MV-4-11 (cell line): ENCODE measurements at regions not wholly inside any gene's neighbourhood (a gene's known extent, or its start where the extent isn't known, plus 50 kb on each side); places are given as distances from the start of the nearest gene placed in this dataset.
"Not testable (repeated sequence)": the region's sequence is repeated elsewhere in the genome, so short reads cannot be mapped to it uniquely, and the experiment has no call there.

ENCODE experiments used
- DNase-seq: peaks from one replicate; lab custom pipeline; 2025; lab: John Stamatoyannopoulos, UW

DNA sequence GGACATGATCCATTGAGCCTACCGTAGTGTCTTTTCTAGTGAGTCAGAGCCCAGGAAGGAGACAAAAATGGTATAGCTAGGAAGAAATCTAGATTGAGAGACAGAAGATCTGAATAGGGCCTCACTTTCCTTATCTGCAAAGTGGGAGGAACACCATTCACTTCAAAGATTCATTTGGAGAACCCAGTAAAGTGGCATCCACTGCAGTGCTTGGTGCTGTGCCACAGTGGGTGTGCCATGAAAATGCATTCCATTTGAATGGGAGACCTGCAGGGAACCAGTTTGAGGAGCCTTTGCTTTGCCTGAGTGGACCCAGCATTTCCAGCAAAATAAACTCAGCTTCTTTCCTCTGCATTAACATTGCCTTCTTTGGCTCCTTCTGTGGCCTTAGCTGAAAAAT, 470.5 kb upstream of the CADM1 start:
- no peak for DNase-seq

- DNase-seq = not testable (repeated sequence)
Measured at GRCh38 chr11:115967203-115967602, 463.0 kb upstream of the CADM1 start.

- DNase-seq = no peak
Measured at GRCh38 chr11:115965767-115966504, 461.7 kb upstream of the CADM1 start.

DNA sequence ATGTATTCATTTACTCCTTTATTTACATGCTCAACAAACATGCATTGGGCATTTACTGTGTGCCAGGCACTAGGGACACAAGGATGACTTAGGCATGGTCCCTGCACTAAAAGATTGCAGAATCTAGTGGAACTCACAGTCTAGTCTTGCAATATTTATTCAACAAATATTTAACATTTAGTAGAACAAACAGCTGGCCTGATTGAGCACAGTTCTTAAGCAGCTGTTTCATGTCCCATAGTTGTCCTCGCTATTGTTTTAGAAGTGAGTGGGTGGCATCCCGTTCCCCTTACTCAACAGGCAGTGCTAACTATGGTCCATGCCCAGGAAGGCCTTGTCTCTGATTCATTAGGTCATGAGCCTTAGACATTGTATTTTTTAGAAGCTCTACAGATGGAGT, 459.9 kb upstream of the CADM1 start:
- DNase-seq = no peak

DNA sequence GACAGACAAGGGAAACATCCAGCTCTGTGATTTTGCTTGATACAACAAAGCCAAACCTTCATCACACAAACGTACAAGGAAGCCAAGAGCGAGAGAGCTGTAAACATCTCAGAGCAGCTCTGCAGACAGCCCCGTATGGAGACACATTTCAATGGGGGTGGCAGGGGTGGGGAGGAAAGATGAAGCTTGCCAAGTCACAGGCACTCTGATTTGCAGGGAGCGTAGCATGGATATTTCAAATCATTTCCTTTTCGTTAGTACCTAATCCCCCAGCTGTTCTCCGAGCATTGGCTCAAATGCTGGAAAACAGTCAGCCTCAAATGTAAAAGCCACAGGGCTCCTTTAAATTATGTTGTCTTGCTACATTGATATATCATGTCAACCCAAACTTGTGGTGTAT, 458.9 kb upstream of the CADM1 start:
- no peak for DNase-seq

GRCh38 chr11:115961159-115962003, 457.2 kb upstream of the CADM1 start:
- DNase-seq = no peak

- DNase-seq = no peak
Measured at GRCh38 chr11:115959081-115959486, 454.9 kb upstream of the CADM1 start.

DNA sequence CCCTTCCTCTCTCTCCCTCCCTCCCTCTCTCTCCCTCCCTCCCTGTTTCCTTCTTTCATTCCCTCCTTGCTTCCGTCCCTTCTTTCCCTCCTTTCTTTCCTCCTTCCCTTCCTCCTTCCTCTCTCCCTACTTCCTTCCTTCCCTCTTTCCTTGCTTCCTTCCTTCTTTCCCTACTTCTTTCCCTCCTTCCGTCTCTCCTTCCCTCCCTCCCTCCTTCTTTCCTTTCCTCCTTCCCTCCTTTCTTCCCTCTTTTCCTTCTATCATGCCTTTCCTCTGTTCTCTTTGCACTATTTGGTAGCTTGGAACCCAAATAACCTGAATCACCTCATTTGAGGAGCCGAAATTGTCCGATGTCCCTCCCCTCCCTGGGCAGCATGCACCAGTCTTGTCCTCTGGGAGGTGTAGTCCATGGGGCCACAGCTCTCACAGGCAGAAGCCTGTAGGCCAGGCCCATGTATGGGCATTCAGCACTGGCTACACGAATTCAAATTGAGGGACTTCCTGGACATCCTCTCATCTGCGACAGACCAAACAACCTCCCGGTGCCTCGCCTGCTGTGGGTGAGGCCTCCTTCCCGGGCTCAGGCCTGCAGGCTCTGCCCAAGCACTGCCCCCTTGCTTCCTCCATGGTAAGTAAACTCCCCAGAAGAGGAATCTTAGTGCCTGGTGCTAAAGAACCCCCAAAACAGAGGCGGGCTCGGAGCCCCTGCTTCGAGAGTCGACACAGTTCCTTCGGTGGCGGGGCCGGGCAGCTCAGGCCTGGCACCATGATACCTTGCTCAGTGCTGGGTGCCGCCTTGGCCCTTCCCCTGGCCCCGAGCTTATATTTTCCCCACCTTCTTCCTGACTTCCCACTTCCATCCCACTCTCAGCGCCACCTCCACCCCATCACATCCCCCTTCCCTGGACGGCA, 454.1 kb upstream of the CADM1 start:
- no peak for DNase-seq

GRCh38 chr11:115955803-115956202, 451.6 kb upstream of the CADM1 start:
- no peak for DNase-seq

DNA sequence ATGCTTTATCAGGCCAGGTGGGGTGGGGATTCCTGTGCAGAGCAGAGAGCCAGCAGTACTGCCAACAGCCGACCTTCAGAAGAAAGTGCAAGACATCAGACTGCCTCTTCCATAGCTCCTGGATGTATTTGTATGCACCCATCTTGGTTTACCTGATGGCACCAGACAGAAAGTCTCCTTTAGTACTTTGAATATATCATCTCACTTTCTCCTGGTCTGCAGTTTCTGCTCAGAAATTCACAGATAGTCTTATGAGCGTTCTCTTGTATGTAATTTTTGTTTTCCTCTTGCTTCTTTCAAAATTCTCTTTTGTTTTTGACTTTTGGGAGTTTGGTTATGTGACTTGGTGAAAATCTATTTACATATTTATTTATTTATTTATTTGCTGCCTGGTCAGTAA, 446.4 kb upstream of the CADM1 start:
- DNase-seq = no peak

DNA sequence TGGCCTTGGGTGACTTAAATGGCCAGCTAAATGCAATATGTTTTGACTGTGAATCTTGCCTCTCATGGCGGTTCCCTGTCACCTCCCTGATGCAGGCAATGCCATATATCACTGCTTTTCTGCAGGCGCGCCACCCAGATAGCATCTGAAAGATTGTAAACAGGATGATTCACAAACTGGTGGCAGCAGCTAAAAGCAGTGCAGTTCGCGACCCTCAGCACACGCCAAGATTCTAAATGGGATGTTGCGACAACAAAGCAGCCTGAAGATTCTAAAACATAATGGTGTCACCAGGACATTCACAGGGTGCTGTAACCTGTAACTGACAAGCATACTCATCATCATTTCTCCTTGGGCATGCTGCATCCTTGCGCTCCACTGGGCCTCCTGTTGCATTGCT, 440.4 kb upstream of the CADM1 start:
- DNase-seq = peak; percentile 22

DNA sequence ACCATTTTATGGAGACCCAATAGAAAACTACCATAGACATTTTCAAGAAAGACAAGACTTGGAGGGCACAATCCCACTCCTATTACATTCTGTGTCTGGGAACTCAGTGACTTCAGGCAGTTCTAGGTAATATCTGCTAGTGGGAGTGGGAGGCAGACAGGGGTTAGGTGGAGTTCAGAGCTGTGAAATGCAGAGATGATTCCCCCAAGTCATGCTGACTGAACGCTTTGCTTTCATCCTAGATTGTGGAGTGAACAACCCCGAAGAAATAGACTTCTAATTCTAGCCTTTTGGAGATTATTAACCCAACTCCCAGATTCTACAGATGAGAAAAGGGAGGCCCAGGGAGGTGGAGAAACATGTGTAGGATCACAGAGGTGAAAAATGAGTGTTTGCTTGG, 437.8 kb upstream of the CADM1 start:
- no peak for DNase-seq

- DNase-seq = peak; percentile 94
Measured at GRCh38 chr11:115941481-115941993, 437.3 kb upstream of the CADM1 start.

- no peak for DNase-seq
Measured at GRCh38 chr11:115941044-115941443, 436.8 kb upstream of the CADM1 start.

- DNase-seq = peak; percentile 49
Measured at GRCh38 chr11:115939731-115940421, 435.7 kb upstream of the CADM1 start.

- DNase-seq = no peak
Measured at GRCh38 chr11:115939104-115939730, 435.0 kb upstream of the CADM1 start.

DNA sequence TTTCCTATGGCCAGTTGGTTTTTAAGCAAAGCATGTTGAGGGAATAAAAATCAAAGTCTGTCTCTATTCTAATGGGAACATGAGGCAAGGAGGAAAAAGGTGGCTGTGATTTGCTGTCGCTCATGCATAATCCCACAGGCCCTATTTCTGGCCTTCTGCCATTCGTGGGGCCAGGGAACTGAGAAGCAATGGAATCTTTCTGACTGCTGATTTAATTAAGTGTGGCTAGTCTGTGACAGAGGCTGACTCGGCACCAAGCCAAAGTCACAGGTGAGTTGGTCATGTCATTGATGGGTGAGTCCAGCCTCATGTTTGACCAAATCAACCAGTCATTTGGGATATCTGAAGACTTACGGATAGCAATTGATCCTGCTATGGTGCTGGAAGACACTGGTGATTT, 429.3 kb upstream of the CADM1 start:
- DNase-seq = no peak

- DNase-seq = no peak
Measured at GRCh38 chr11:115931548-115932083, 427.4 kb upstream of the CADM1 start.

GRCh38 chr11:115930886-115931547, 426.8 kb upstream of the CADM1 start:
- peak; percentile 60 for DNase-seq

DNA sequence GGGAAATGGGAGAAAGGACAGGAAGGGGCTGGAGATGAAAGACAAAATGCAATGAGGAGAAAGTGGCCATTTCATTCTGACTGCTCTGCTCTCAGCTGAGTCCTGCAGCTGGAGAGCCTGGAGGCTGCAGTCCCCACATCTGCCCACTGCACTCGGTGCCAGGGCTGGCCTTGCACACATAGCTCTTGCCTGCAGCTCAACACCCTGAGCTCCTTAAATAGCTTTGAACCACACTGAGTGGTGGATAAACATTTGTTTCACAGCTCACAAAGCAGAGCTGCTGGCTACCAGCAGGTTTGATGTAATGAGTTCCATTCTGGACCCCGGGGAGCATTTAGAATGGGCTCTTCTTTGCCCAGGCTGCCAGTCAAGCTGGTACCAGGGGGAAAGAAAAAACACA, 426.1 kb upstream of the CADM1 start:
- no peak for DNase-seq
